HepG2 (cell line): ENCODE measurements at regions not wholly inside any gene's neighbourhood (a gene's known extent, or its start where the extent isn't known, plus 50 kb on each side); places are given as distances from the start of the nearest gene placed in this dataset.

Experiments used
- ATAC-seq: fragments of 200-7000 bp; cut with Tn5 transposase; 3 replicates; pipeline ENCODE4 v1.9.1; 2020; ENCODE audit warnings: mild to moderate bottlenecking, moderate library complexity
- BruUV-seq: library from RNA; stranded (reverse); fragments of 400-500 nt; replicated peaks from 2 replicates; lab custom pipeline; 2021; lab: Mats Ljungman, UMichigan
- CTCF ChIA-PET: fragments of 300-600 bp; formaldehyde crosslinking; extraction: SDS; loops from one replicate; lab custom pipeline; 2021; ENCODE audit warnings: low total read pairs, inconsistent platforms, low intra/inter-chr PET ratio; lab: Yijun Ruan, JAX
- POLR2A ChIA-PET: fragments of 350-600 bp; sonication (Branson Sonifier 250); formaldehyde crosslinking; loops from one replicate; lab custom pipeline; 2020; ENCODE audit warnings: antibody characterized with exemption, inconsistent platforms; lab: Yijun Ruan, JAX
- DNase-seq: peaks from one replicate; pipeline ENCODE4 v3.0.0-alpha.2; 2015; ENCODE audit warnings: low spot score
- FAIRE-seq: peaks from 3 replicates; lab custom pipeline; 2011; peaks lifted over from hg19 to GRCh38; lab: Jason Lieb, UNC
- H2AFZ ChIP-seq: one replicate; pipeline ENCODE4 v1.6.1; 2011; ENCODE audit warnings: low read length, inconsistent platforms
- H3K27ac ChIP-seq: fragments of 300-600 bp; 3 replicates; pipeline ENCODE4 v1.8.0; 2011; ENCODE audit warnings: mixed run types, mild to moderate bottlenecking, mixed read lengths, low read length, inconsistent platforms; ENCODE audit not compliant: insufficient read depth; ENCODE audit errors: extremely low read length
- H3K27me3 ChIP-seq, 2 experiments: fragments of 200-600 bp in 1 of 2; 2 replicates in 1 of 2; 3 replicates in 1 of 2; pipeline versions ENCODE4 v1.6.0 to v1.8.0; 2011; ENCODE audit warnings: low read length in 2 of 2, mild to moderate bottlenecking in 2 of 2, moderate library complexity in 2 of 2, inconsistent platforms in 1 of 2; ENCODE audit not compliant: insufficient read depth in 2 of 2, control insufficient read depth in 1 of 2
- H3K36me3 ChIP-seq, 2 experiments: fragments of 200-600 bp in 1 of 2; replicated peaks in 1 of 2; 2 replicates in 1 of 2; 3 replicates in 1 of 2; pipeline versions ENCODE4 v1.5.1 to v1.8.0; 2011; ENCODE audit warnings: low read length in 2 of 2, inconsistent platforms in 1 of 2; ENCODE audit not compliant: insufficient read depth in 2 of 2, control insufficient read depth in 1 of 2
- H3K4me1 ChIP-seq: 2 replicates; pipeline ENCODE4 v1.5.1; 2012; ENCODE audit warnings: low read length, inconsistent platforms; ENCODE audit not compliant: insufficient read depth
- H3K4me2 ChIP-seq: 2 replicates; pipeline ENCODE4 v1.6.0; 2011; ENCODE audit warnings: low read depth, low read length, inconsistent platforms
- H3K4me3 ChIP-seq, 3 experiments: fragments of 200-600 bp in 1 of 3; sonication (generic), shearing (Covaris generic) in 1 of 3; replicated peaks in 1 of 3; 2 replicates each; pipeline ENCODE4 v1.5.1; 2011 to 2016; ENCODE audit warnings: low read length in 3 of 3, inconsistent platforms in 2 of 3, low read depth in 2 of 3, mild to moderate bottlenecking in 2 of 3, control low read depth in 1 of 3, mixed read lengths in 1 of 3; ENCODE audit not compliant: insufficient read depth in 1 of 3
- H3K79me2 ChIP-seq: one replicate; pipeline ENCODE4 v1.6.1; 2011; ENCODE audit warnings: low read length, inconsistent platforms; ENCODE audit not compliant: insufficient read depth
- H3K9ac ChIP-seq: 2 replicates; pipeline ENCODE4 v1.6.0; 2011; ENCODE audit warnings: mild to moderate bottlenecking, low read depth, low read length, inconsistent platforms; ENCODE audit not compliant: insufficient read depth
- H3K9me3 ChIP-seq: 2 replicates; pipeline ENCODE4 v1.5.1; 2012; ENCODE audit warnings: mild to moderate bottlenecking, low read length
- H4K20me1 ChIP-seq: 2 replicates; pipeline ENCODE4 v1.6.0; 2011; ENCODE audit warnings: inconsistent platforms, mild to moderate bottlenecking, low read length, moderate library complexity; ENCODE audit not compliant: insufficient read depth
- ELF3 ChIP-seq: IDR thresholded peaks from 2 replicates; pipeline ENCODE4 v1.6.1; 2016; ENCODE audit warnings: missing genetic modification reagents, missing compliant biosample characterization
- ERF ChIP-seq: IDR thresholded peaks from 2 replicates; pipeline ENCODE4 v1.6.1; 2018; ENCODE audit warnings: missing biosample characterization, missing genetic modification reagents
- ETS1 ChIP-seq: sonication (generic); formaldehyde crosslinking; IDR thresholded peaks from 2 replicates; pipeline ENCODE4 v1.4.0; 2020; ENCODE audit warnings: missing genetic modification reagents
- GATA4 ChIP-seq: sonication (generic); IDR thresholded peaks from 2 replicates; pipeline ENCODE4 v1.6.1; 2016; ENCODE audit warnings: antibody characterized with exemption, low read depth, borderline replicate concordance
- HBP1 ChIP-seq: IDR thresholded peaks from 2 replicates; pipeline ENCODE4 v1.6.1; 2016; ENCODE audit warnings: low read depth, control low read depth
- HMGXB4 ChIP-seq, 2 experiments: sonication (generic) in 1 of 2; formaldehyde crosslinking in 1 of 2; IDR thresholded peaks; 2 replicates each; pipeline versions ENCODE4 v1.4.0 to v1.6.1; 2018 to 2020; ENCODE audit warnings: missing genetic modification reagents in 2 of 2, borderline replicate concordance in 1 of 2, low read depth in 1 of 2, mild to moderate bottlenecking in 1 of 2, missing biosample characterization in 1 of 2
- PRDM4 ChIP-seq: sonication (generic); formaldehyde crosslinking; IDR thresholded peaks from 2 replicates; pipeline ENCODE4 v1.9.0; 2021; ENCODE audit warnings: missing genetic modification reagents, borderline replicate concordance
- RBFOX2 ChIP-seq: fragments of 200-400 bp; formaldehyde crosslinking; IDR thresholded peaks from 2 replicates; pipeline ENCODE4 v1.6.1; 2017; ENCODE audit warnings: low read depth, mild to moderate bottlenecking, low read length
- TCF7 ChIP-seq: sonication (generic); IDR thresholded peaks from 2 replicates; pipeline ENCODE4 v1.6.1; 2016; ENCODE audit warnings: antibody characterized with exemption, low read depth
- ZKSCAN5 ChIP-seq: sonication (generic); formaldehyde crosslinking; IDR thresholded peaks from 2 replicates; pipeline ENCODE4 v1.5.1; 2020; ENCODE audit warnings: mild to moderate bottlenecking, missing genetic modification reagents
- ZNF256 ChIP-seq: sonication (generic); formaldehyde crosslinking; conservative IDR thresholded peaks from 2 replicates; pipeline ENCODE4 v1.4.0; 2020; ENCODE audit warnings: missing genetic modification reagents
- ZNF296 ChIP-seq: sonication (generic); formaldehyde crosslinking; conservative IDR thresholded peaks from 2 replicates; pipeline ENCODE4 v1.5.0; 2020; ENCODE audit warnings: mild to moderate bottlenecking, missing genetic modification reagents
- ZNF451 ChIP-seq: sonication (generic); formaldehyde crosslinking; IDR thresholded peaks from 2 replicates; pipeline ENCODE4 v1.5.0; 2020; ENCODE audit warnings: mild to moderate bottlenecking, missing genetic modification reagents
- ZNF570 ChIP-seq: sonication (generic); formaldehyde crosslinking; IDR thresholded peaks from 2 replicates; pipeline ENCODE4 v1.4.0; 2020; ENCODE audit warnings: mild to moderate bottlenecking, missing genetic modification reagents, borderline replicate concordance
- ZNF773 ChIP-seq: sonication (generic); formaldehyde crosslinking; IDR thresholded peaks from 2 replicates; pipeline ENCODE4 v1.4.0; 2020; ENCODE audit warnings: missing genetic modification reagents, borderline replicate concordance
- ZNF777 ChIP-seq: sonication (generic); formaldehyde crosslinking; IDR thresholded peaks from 2 replicates; pipeline ENCODE4 v1.4.0; 2020; ENCODE audit warnings: missing genetic modification reagents
- ZNF841 ChIP-seq: sonication (generic); formaldehyde crosslinking; IDR thresholded peaks from 2 replicates; pipeline ENCODE4 v1.8.1; 2023; ENCODE audit warnings: missing genetic modification reagents, borderline replicate concordance
- whole genome bisulfite sequencing: methylation state at CpG from one replicate; pipeline ENCODE4 v1.1.6; 2017; ENCODE audit warnings: low lambda C conversion rate; 5-methylcytosine and 5-hydroxymethylcytosine counted together
- in situ Hi-C: cut with HindIII; loops from 2 replicates; pipeline ENCODE4 v1.10.0; 2017; ENCODE audit warnings: low pct_unique_long_range_greater_than_20kb; ENCODE audit not compliant: extremely low pct_ligation_motif_present
- intact Hi-C: fragments of 100-400 bp; cut with micrococcal nuclease; formaldehyde crosslinking; loops from one replicate; pipeline ENCODE4 v1.10.0; 2022; ENCODE audit not compliant: unreplicated experiment

- no peak for ATAC-seq
- BruUV-seq, result no TSS peak
- 89% methylated on average over 2 of the region's 2 CpGs for WGBS
- Histone ChIP-seq H3K4me1 (peaks cover 6% of the 10 kb centered on the region; the same call in 1 of the 2 replicates), H3K27ac (no peak overlapping the region), H3K9me3 (no peaks in the 10 kb centered on the region), H4K20me1 (no peaks in the 10 kb centered on the region)
- ChIA-PET CTCF (no interaction called here), POLR2A (no interaction called here)
- TF ChIP-seq ZNF296 (CRISPR knock-in tag), result no peak
- TF ChIP-seq HBP1 (CRISPR knock-in tag), result no peak
- no peak for TF ChIP-seq ZKSCAN5
- TF ChIP-seq ZNF773 (CRISPR knock-in tag), result no peak
- TF ChIP-seq ZNF256, result no peak
- no peak for TF ChIP-seq RBFOX2
- no peak for TF ChIP-seq ZNF570 (CRISPR knock-in tag)
- no peak for TF ChIP-seq PRDM4
- TF ChIP-seq ETS1, result no peak
- no peak for TF ChIP-seq ZNF451 (CRISPR knock-in tag)
- no peak for TF ChIP-seq ZNF777
- TF ChIP-seq HMGXB4 (CRISPR knock-in tag; IDR thresholded peaks at IDR 0.05; ENCODE audit: borderline replicate concordance in 1 of 2, low read depth in 1 of 2), result no peak
- TF ChIP-seq GATA4, result no peak
- TF ChIP-seq ZNF841 (CRISPR knock-in tag), result no peak
- TF ChIP-seq TCF7, result no peak
- no peak for TF ChIP-seq ELF3 (CRISPR knock-in tag)
- TF ChIP-seq ERF (CRISPR knock-in tag), result no peak
- TF ChIP-seq, all 625 proteins: peak for 0
- Histone ChIP-seq H3K4me2 (no peak overlapping the region), H2AFZ (no peak overlapping the region), H3K36me3 (no peaks in the 10 kb centered on the region; a peak in 1 of 5 replicates), H3K9ac (no peak overlapping the region), H3K27me3 (no peaks in the 10 kb centered on the region), H3K79me2 (no peaks in the 10 kb centered on the region), H3K4me3 (no peak overlapping the region)
- intact Hi-C loops, result no loop called here
- DNase-seq (no peak), FAIRE-seq (no peak)
- in situ Hi-C loops, result no loop called here
These were observed 69.4 kb downstream of the HYCC1 start for GRCh38 chr7:22944510-22944909.
